Neural progenitor cell (in vitro differentiated cells): ENCODE measurements at regions not wholly inside any gene's neighbourhood (a gene's known extent, or its start where the extent isn't known, plus 50 kb on each side); places are given as distances from the start of the nearest gene placed in this dataset.

Source experiments
- DNase-seq: peaks from one replicate; pipeline ENCODE4 v3.0.0-alpha.2; 2016; ENCODE audit warnings: low spot score
- H2AFZ ChIP-seq: fragments of 200-600 bp; sonication (generic); replicated peaks from 2 replicates; pipeline ENCODE4 v1.6.1; 2016; ENCODE audit warnings: antibody characterized with exemption
- H3F3A ChIP-seq: fragments of 200-600 bp; sonication (generic); 2 replicates; pipeline ENCODE4 v1.6.1; 2016; ENCODE audit warnings: antibody characterized with exemption, low read depth
- H3K27ac ChIP-seq: fragments of 200-600 bp; sonication (generic); 2 replicates; pipeline ENCODE4 v1.5.1; 2016; ENCODE audit warnings: mild to moderate bottlenecking
- H3K27me3 ChIP-seq: fragments of 200-600 bp; sonication (generic); 2 replicates; pipeline ENCODE4 v1.6.1; 2016; ENCODE audit warnings: mild to moderate bottlenecking, moderate library complexity
- H3K36me3 ChIP-seq: fragments of 200-600 bp; sonication (generic); 2 replicates; pipeline ENCODE4 v1.5.1; 2016
- H3K4me1 ChIP-seq: fragments of 200-600 bp; sonication (generic); 2 replicates; pipeline ENCODE4 v1.6.1; 2016; ENCODE audit warnings: mixed run types
- H3K4me2 ChIP-seq: fragments of 200-600 bp; sonication (generic); 2 replicates; pipeline ENCODE4 v1.6.1; 2016
- H3K4me3 ChIP-seq: fragments of 200-600 bp; sonication (generic); 2 replicates; pipeline ENCODE4 v1.5.1; 2016
- H3K79me2 ChIP-seq: fragments of 200-600 bp; sonication (generic); 2 replicates; pipeline ENCODE4 v1.6.1; 2016; ENCODE audit warnings: low read depth
- H3K9ac ChIP-seq: fragments of 200-600 bp; sonication (generic); 2 replicates; pipeline ENCODE4 v1.6.1; 2016
- H3K9me3 ChIP-seq: fragments of 200-600 bp; sonication (generic); 2 replicates; pipeline ENCODE4 v1.5.1; 2016; ENCODE audit warnings: low read depth
- H4K20me1 ChIP-seq: fragments of 200-600 bp; sonication (generic); 2 replicates; pipeline ENCODE4 v1.6.1; 2016; ENCODE audit warnings: low read depth
- H3K27ac Mint-ChIP-seq: 3 replicates; pipeline ENCODE4 v1.8.0; 2021; ENCODE audit warnings: mixed read lengths
- H3K27me3 Mint-ChIP-seq: 2 replicates; pipeline ENCODE4 v1.8.0; 2022; ENCODE audit warnings: low read depth, mild to moderate bottlenecking, inconsistent platforms, moderate library complexity, mixed read lengths; ENCODE audit not compliant: insufficient read depth
- H3K36me3 Mint-ChIP-seq: 3 replicates; pipeline ENCODE4 v1.8.0; 2021; ENCODE audit warnings: mixed read lengths
- H3K4me1 Mint-ChIP-seq: 3 replicates; pipeline ENCODE4 v1.8.0; 2021; ENCODE audit warnings: mixed read lengths
- H3K4me3 Mint-ChIP-seq: 3 replicates; pipeline ENCODE4 v1.8.0; 2021; ENCODE audit warnings: mild to moderate bottlenecking, moderate library complexity, mixed read lengths
- H3K9me3 Mint-ChIP-seq: 3 replicates; pipeline ENCODE4 v1.8.0; 2020; ENCODE audit warnings: mixed read lengths
- EZH2 ChIP-seq: fragments of 200-600 bp; sonication (generic); IDR thresholded peaks from 2 replicates; pipeline ENCODE4 v1.6.1; 2017; ENCODE audit warnings: antibody characterized with exemption, mild to moderate bottlenecking, moderate library complexity
- EZH2phosphoT487 ChIP-seq: fragments of 200-600 bp; sonication (generic); IDR thresholded peaks from 2 replicates; pipeline ENCODE4 v1.6.1; 2017; ENCODE audit warnings: antibody characterized with exemption
- TF ChIP-seq, protein P1 (sequence below): fragments of 200-600 bp; sonication (generic); IDR thresholded peaks from 2 replicates; pipeline ENCODE4 v1.5.1; 2017; ENCODE audit warnings: antibody characterized with exemption, mild to moderate bottlenecking

GRCh38 chr9:115643948-115644727, 509.5 kb upstream of the PAPPA start:
- H3K27ac Mint-ChIP-seq: no peak overlapping the region

DNA sequence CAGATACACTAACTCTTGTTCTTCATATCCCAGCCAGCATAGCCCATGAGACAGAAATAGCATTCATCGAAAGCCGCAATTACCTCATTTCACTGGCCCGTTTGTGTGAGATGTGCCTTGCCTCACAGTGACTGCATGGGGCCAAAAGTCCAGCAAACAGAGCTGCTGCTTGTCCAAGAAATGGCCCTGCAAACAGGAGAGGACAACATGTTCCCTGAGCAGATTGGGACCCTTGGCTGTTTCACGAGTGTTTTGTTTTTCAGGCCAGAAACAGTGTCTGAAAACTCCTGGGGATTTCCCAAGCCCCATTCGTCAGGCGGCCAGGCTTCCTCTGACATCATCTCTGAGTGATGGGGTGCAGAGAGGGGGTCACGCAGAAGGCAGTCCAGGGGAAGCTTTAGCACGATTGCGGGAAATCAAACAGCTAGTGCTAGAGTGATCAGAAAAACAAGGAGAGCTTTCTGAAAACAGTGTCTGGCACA, 503.6 kb upstream of the PAPPA start:
- TF ChIP-seq EZH2phosphoT487: no peak
- TF ChIP-seq, protein P1, sequence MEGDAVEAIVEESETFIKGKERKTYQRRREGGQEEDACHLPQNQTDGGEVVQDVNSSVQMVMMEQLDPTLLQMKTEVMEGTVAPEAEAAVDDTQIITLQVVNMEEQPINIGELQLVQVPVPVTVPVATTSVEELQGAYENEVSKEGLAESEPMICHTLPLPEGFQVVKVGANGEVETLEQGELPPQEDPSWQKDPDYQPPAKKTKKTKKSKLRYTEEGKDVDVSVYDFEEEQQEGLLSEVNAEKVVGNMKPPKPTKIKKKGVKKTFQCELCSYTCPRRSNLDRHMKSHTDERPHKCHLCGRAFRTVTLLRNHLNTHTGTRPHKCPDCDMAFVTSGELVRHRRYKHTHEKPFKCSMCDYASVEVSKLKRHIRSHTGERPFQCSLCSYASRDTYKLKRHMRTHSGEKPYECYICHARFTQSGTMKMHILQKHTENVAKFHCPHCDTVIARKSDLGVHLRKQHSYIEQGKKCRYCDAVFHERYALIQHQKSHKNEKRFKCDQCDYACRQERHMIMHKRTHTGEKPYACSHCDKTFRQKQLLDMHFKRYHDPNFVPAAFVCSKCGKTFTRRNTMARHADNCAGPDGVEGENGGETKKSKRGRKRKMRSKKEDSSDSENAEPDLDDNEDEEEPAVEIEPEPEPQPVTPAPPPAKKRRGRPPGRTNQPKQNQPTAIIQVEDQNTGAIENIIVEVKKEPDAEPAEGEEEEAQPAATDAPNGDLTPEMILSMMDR: no peak
- TF ChIP-seq EZH2: no peak
- H3K27me3 ChIP-seq: no peaks in the 10 kb centered on the region
- H3K36me3 ChIP-seq: no peaks in the 10 kb centered on the region
- H3K9me3 Mint-ChIP-seq: no peaks in the 10 kb centered on the region
- H3K27ac ChIP-seq: no peak overlapping the region
- H3K4me1 Mint-ChIP-seq: no peaks in the 10 kb centered on the region
- no peaks in the 10 kb centered on the region for H3F3A ChIP-seq
- H2AFZ ChIP-seq: peak overlapping the region; percentile 40
- H3K4me2 ChIP-seq: no peak overlapping the region
- H3K4me1 ChIP-seq: no peaks in the 10 kb centered on the region
- H4K20me1 ChIP-seq: no peaks in the 10 kb centered on the region
- no peaks in the 10 kb centered on the region for H3K79me2 ChIP-seq
- H3K9me3 ChIP-seq: no peaks in the 10 kb centered on the region
- no peak overlapping the region for H3K4me3 ChIP-seq
- no peaks in the 10 kb centered on the region for H3K36me3 Mint-ChIP-seq
- no peak overlapping the region for H3K4me3 Mint-ChIP-seq
- no peaks in the 10 kb centered on the region for H3K27me3 Mint-ChIP-seq
- H3K9ac ChIP-seq: no peak overlapping the region
- no peak overlapping the region for H3K27ac Mint-ChIP-seq
- no peak for DNase-seq

More at GRCh38 chr9:115643948-115644727, 509.5 kb upstream of the PAPPA start:
- no peaks in the 10 kb centered on the region for H3K79me2 ChIP-seq
- TF ChIP-seq EZH2phosphoT487 (no peak), EZH2 (no peak)
- TF ChIP-seq, protein P1: no peak
- Mint-ChIP-seq H3K36me3 (no peaks in the 10 kb centered on the region), H3K4me3 (no peak overlapping the region), H3K27me3 (no peaks in the 10 kb centered on the region), H3K4me1 (no peaks in the 10 kb centered on the region), H3K9me3 (no peaks in the 10 kb centered on the region)
- H3F3A ChIP-seq: no peaks in the 10 kb centered on the region
- H3K9ac ChIP-seq: no peak overlapping the region
- H4K20me1 ChIP-seq: no peaks in the 10 kb centered on the region
- H3K4me1 ChIP-seq: no peaks in the 10 kb centered on the region
- H2AFZ ChIP-seq: no peak overlapping the region
- no peak for DNase-seq
- H3K4me3 ChIP-seq: no peak overlapping the region
- no peaks in the 10 kb centered on the region for H3K27me3 ChIP-seq
- no peaks in the 10 kb centered on the region for H3K9me3 ChIP-seq
- no peak overlapping the region for H3K4me2 ChIP-seq
- no peak overlapping the region for H3K27ac ChIP-seq
- no peaks in the 10 kb centered on the region for H3K36me3 ChIP-seq

GRCh38 chr9:115650768-115651167, 502.8 kb upstream of the PAPPA start:
- Mint-ChIP-seq H3K36me3 (no peaks in the 10 kb centered on the region), H3K9me3 (no peaks in the 10 kb centered on the region), H3K4me3 (no peak overlapping the region), H3K4me1 (no peaks in the 10 kb centered on the region), H3K27me3 (no peaks in the 10 kb centered on the region), H3K27ac (no peak overlapping the region)
- H3K79me2 ChIP-seq: no peaks in the 10 kb centered on the region
- no peak overlapping the region for H3K4me2 ChIP-seq
- DNase-seq: no peak
- H3K4me1 ChIP-seq: no peaks in the 10 kb centered on the region
- TF ChIP-seq, protein P1: no peak
- TF ChIP-seq EZH2 (no peak), EZH2phosphoT487 (no peak)
- H3K9me3 ChIP-seq: no peaks in the 10 kb centered on the region
- no peak overlapping the region for H3K9ac ChIP-seq
- H2AFZ ChIP-seq: no peak overlapping the region
- H3K27ac ChIP-seq: no peak overlapping the region
- no peaks in the 10 kb centered on the region for H3F3A ChIP-seq
- H3K36me3 ChIP-seq: no peaks in the 10 kb centered on the region
- H3K27me3 ChIP-seq: no peaks in the 10 kb centered on the region
- no peaks in the 10 kb centered on the region for H4K20me1 ChIP-seq
- no peak overlapping the region for H3K4me3 ChIP-seq
